ENCODE measurements at regions not wholly inside any gene's neighbourhood (a gene's known extent, or its start where the extent isn't known, plus 50 kb on each side); places are given as distances from the start of the nearest gene placed in this dataset.

DNA sequence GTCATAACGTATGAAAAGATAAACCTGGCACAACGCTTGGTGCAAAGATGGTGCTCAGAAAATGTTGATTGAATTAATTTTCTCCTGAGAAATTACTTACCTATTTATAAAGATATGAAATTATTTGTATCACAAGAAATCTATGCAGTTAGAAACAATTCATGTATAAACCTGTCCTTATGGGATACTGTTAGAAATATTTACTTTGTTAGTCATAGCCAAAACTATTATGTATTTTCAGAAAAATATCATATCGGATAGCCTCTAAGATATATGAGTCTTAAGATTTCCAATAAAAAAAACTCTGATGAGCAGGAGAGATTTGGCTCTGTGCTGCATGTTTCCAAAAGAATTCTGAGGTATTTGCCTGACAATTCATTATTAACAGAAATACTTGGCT, 880.7 kb downstream of the LRRTM4 start (continued):
- TF ChIP-seq SRF (IDR thresholded peaks at IDR 0.05; ENCODE audit: low read depth) (no peak), ELF1 (IDR thresholded peaks at IDR 0.05; ENCODE audit: borderline replicate concordance, low read depth) (no peak), SIN3A (IDR thresholded peaks at IDR 0.05; ENCODE audit: low read depth) (no peak)
- TF ChIP-seq, protein P1, sequence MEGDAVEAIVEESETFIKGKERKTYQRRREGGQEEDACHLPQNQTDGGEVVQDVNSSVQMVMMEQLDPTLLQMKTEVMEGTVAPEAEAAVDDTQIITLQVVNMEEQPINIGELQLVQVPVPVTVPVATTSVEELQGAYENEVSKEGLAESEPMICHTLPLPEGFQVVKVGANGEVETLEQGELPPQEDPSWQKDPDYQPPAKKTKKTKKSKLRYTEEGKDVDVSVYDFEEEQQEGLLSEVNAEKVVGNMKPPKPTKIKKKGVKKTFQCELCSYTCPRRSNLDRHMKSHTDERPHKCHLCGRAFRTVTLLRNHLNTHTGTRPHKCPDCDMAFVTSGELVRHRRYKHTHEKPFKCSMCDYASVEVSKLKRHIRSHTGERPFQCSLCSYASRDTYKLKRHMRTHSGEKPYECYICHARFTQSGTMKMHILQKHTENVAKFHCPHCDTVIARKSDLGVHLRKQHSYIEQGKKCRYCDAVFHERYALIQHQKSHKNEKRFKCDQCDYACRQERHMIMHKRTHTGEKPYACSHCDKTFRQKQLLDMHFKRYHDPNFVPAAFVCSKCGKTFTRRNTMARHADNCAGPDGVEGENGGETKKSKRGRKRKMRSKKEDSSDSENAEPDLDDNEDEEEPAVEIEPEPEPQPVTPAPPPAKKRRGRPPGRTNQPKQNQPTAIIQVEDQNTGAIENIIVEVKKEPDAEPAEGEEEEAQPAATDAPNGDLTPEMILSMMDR (IDR thresholded peaks at IDR 0.05 in 2 of 3, conservative IDR thresholded peaks at IDR 0.05 in 1 of 3; ENCODE audit: borderline replicate concordance in 1 of 3, insufficient read depth in 1 of 3, low read depth in 2 of 3, low read length in 2 of 3), result no peak

DNA sequence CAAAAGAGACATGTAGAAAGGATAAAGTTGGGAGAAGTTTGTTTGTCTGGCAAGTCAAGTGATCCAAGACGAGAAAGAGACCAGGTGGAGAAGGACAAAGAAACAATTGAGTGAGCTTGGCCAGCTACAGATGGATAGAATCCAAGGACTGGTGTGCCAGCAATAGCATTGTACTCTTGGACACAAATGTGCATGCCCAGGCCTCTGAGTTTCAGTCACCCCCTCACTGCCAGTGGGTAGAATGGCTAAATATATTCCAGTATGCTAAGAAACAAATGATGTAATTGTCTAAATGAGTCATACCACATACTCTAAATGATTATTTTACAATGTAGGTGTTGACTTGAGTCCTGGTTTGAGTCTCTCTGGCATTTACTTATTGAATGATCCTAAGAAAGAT, 881.3 kb downstream of the LRRTM4 start:
- Histone ChIP-seq H3K4me3 (replicated peaks in 1 of 2; ENCODE audit: low read depth in 1 of 2, low read length in 2 of 2) (no peak overlapping the region), H3K9me2 (ENCODE audit: insufficient read depth) (no peaks in the 10 kb centered on the region), H3K79me2 (ENCODE audit: insufficient read depth, low read length) (no peaks in the 10 kb centered on the region), H3K36me3 (ENCODE audit: control insufficient read depth in 1 of 2, insufficient read depth in 2 of 2, low read length in 2 of 2) (no peaks in the 10 kb centered on the region), H3K9ac (ENCODE audit: low read length) (no peak overlapping the region), H3K4me2 (ENCODE audit: low read length) (no peak overlapping the region), H3K9me3 (ENCODE audit: control insufficient read depth in 1 of 2, insufficient read depth in 1 of 2, low read depth in 1 of 2, low read length in 2 of 2) (peaks cover 7 to 26% of the 10 kb centered on the region in 2 experiments; a peak in 2 of 4 replicates), H3K27ac (ENCODE audit: low read depth, low read length) (no peak overlapping the region), H3K27me3 (ENCODE audit: insufficient read depth, low read length) (no peaks in the 10 kb centered on the region), H4K20me1 (ENCODE audit: insufficient read depth) (no peaks in the 10 kb centered on the region), H2AFZ (ENCODE audit: low read depth, low read length, poor library complexity, severe bottlenecking) (no peak overlapping the region), H3K4me1 (ENCODE audit: control insufficient read depth in 1 of 2, insufficient read depth in 2 of 2, low read length in 2 of 2) (no peaks in the 10 kb centered on the region)
- ChIA-PET RAD21 (ENCODE audit: low non-redundant PET in 1 of 2, low total read pairs in 2 of 2, uncharacterized antibody in 2 of 2, unreplicated experiment in 2 of 2) (no interaction called here), CTCF (no interaction called here), POLR2A (no interaction called here)
- ATAC-seq, result no peak
- DNase-seq (ENCODE audit: low read depth, low spot score), result no peak
- no peak for TF ChIP-seq CEBPB (IDR thresholded peaks at IDR 0.05; ENCODE audit: low read depth)
- no peak for TF ChIP-seq RAD21 (IDR thresholded peaks at IDR 0.05; ENCODE audit: low read depth)
- no peak for TF ChIP-seq EZH2phosphoT487 (IDR thresholded peaks at IDR 0.05; ENCODE audit: borderline replicate concordance)
- TF ChIP-seq SP1 (IDR thresholded peaks at IDR 0.05; ENCODE audit: low read depth), result no peak
- no peak for TF ChIP-seq POLR2A (IDR thresholded peaks at IDR 0.05; ENCODE audit: borderline replicate concordance, extremely low read depth, insufficient read depth, insufficient read length)
- TF ChIP-seq TCF7L2 (IDR thresholded peaks at IDR 0.05; ENCODE audit: borderline replicate concordance, extremely low read depth, insufficient read depth, insufficient read length), result no peak
- TF ChIP-seq, protein P2, sequence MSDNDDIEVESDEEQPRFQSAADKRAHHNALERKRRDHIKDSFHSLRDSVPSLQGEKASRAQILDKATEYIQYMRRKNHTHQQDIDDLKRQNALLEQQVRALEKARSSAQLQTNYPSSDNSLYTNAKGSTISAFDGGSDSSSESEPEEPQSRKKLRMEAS (IDR thresholded peaks at IDR 0.05), result no peak
- TF ChIP-seq ELF1 (IDR thresholded peaks at IDR 0.05; ENCODE audit: borderline replicate concordance, low read depth), result no peak
- BruUV-seq (replicated peaks), result no TSS peak
- intact Hi-C loops (cut with micrococcal nuclease), result no loop called here
